ENCODE measurements at regions not wholly inside any gene's neighbourhood (a gene's known extent, or its start where the extent isn't known, plus 50 kb on each side); places are given as distances from the start of the nearest gene placed in this dataset.

DNA sequence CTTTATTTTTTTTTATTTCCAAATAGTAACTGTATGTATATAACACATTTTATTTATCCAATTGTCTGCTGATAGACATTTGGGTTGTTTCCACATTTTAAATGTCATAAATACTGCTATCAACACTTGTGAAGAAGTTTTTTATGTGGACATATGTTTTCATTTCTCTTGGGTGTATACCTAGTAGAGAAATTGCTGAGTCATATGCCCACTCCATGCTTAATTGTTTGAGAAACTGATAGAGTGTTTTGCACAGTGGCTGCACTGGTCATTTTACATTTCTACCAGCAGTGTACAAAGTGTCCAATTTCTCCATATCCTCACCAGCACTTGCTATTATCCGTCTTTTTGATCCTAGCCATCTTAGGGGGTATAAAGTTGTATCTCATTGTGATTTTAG, 567.8 kb downstream of the GBA3 start:
- H3K9me3 ChIP-seq = no peaks in the 10 kb centered on the region
- no peaks in the 10 kb centered on the region for H3K4me1 ChIP-seq
- ATAC-seq = no peak
- intact Hi-C loops (cut with DNase I) = no loop called here
- no peak for DNase-seq
- no peak overlapping the region for H3K4me3 ChIP-seq
- no peaks in the 10 kb centered on the region for H3K27me3 ChIP-seq
- H3K36me3 ChIP-seq = no peaks in the 10 kb centered on the region
- TF ChIP-seq, protein P1, sequence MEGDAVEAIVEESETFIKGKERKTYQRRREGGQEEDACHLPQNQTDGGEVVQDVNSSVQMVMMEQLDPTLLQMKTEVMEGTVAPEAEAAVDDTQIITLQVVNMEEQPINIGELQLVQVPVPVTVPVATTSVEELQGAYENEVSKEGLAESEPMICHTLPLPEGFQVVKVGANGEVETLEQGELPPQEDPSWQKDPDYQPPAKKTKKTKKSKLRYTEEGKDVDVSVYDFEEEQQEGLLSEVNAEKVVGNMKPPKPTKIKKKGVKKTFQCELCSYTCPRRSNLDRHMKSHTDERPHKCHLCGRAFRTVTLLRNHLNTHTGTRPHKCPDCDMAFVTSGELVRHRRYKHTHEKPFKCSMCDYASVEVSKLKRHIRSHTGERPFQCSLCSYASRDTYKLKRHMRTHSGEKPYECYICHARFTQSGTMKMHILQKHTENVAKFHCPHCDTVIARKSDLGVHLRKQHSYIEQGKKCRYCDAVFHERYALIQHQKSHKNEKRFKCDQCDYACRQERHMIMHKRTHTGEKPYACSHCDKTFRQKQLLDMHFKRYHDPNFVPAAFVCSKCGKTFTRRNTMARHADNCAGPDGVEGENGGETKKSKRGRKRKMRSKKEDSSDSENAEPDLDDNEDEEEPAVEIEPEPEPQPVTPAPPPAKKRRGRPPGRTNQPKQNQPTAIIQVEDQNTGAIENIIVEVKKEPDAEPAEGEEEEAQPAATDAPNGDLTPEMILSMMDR (IDR thresholded peaks at IDR 0.05) = no peak
- no peak overlapping the region for H3K27ac ChIP-seq

GRCh38 chr4:23245203-23245832, 552.6 kb downstream of the GBA3 start:
- Histone ChIP-seq H3K4me1 (no peaks in the 10 kb centered on the region), H3K4me3 (no peak overlapping the region), H3K27ac (no peak overlapping the region), H3K9me3 (no peaks in the 10 kb centered on the region), H3K36me3 (no peaks in the 10 kb centered on the region), H3K27me3 (no peaks in the 10 kb centered on the region)
- intact Hi-C loops (cut with DNase I) = no loop called here
- DNase-seq (no peak), ATAC-seq (no peak)
- TF ChIP-seq, protein P1 (IDR thresholded peaks at IDR 0.05) = no peak

DNA sequence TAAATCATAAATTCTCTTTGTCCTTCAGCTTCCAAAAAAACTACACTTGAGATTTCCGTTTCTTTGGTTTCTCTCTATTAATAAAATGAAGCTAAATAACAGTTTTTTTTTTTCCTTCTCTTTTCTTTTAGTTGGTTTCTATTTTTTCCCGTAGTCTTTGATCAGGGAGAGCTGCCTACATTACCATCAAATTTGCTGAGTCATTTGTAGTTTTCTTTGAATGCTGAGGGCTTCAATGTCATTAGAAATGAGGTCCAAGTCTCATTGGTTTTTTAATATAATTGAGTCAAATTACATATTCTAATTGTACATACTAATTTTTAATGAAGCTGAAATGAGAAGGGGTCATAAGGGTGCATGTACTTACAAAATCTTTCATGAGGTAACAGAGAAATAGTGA, 550.2 kb downstream of the GBA3 start:
- ATAC-seq (no peak), DNase-seq (no peak)
- intact Hi-C loops (cut with DNase I) = no loop called here
- Histone ChIP-seq H3K36me3 (no peaks in the 10 kb centered on the region), H3K27me3 (no peaks in the 10 kb centered on the region), H3K4me1 (no peaks in the 10 kb centered on the region), H3K4me3 (no peak overlapping the region), H3K27ac (no peak overlapping the region), H3K9me3 (no peaks in the 10 kb centered on the region)
- TF ChIP-seq, protein P1 (IDR thresholded peaks at IDR 0.05) = no peak

DNA sequence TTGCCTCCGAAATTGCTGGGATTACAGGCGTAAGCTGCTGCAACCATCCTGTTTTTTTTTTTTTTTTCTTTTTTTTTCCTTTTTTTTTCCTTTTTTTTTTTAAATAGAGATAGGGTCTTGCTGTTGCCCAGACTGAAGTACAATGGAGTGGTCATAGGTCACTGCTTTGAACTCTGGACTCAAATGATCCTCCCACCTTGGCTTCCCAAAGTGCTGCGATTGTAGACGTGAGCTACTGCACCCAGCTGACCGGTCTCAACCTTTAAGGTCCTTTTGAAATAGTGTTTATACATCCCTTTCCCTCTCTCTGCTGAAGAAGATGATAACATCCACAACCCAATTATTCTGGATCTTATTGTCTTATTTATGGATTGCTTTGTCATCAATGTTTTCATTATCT, 548.7 kb downstream of the GBA3 start:
- H3K36me3 ChIP-seq = no peaks in the 10 kb centered on the region
- no peak overlapping the region for H3K4me3 ChIP-seq
- H3K27me3 ChIP-seq = no peaks in the 10 kb centered on the region
- no peak for ATAC-seq
- H3K9me3 ChIP-seq = no peaks in the 10 kb centered on the region
- TF ChIP-seq, protein P1 (IDR thresholded peaks at IDR 0.05) = no peak
- H3K4me1 ChIP-seq = no peaks in the 10 kb centered on the region
- intact Hi-C loops (cut with DNase I) = no loop called here
- DNase-seq = no peak
- H3K27ac ChIP-seq = no peak overlapping the region

DNA sequence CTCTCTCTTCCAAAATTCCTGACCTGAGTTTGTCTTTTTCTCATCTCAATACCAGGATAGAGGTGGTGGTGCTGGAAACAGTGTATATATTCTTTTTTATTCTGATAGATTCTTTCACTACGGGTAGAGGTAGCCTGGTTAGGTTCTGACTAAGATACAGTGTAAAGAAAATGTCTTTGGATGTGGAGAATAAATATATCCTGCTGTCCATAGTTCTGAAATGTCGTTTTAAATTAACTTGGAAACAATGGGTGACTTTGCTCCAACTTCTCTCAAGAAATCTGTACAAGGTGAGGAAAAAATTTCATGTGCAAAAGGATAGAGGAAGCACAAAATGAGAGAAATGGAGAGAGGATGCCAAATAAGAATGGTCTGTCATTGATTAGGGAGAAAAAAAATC, 546.1 kb downstream of the GBA3 start:
- TF ChIP-seq, protein P1 (IDR thresholded peaks at IDR 0.05) = no peak
- no peaks in the 10 kb centered on the region for H3K36me3 ChIP-seq
- H3K9me3 ChIP-seq = no peaks in the 10 kb centered on the region
- ATAC-seq = no peak
- no peak overlapping the region for H3K27ac ChIP-seq
- H3K4me1 ChIP-seq = no peaks in the 10 kb centered on the region
- H3K27me3 ChIP-seq = no peaks in the 10 kb centered on the region
- no peak overlapping the region for H3K4me3 ChIP-seq
- no peak for DNase-seq
- intact Hi-C loops (cut with DNase I) = no loop called here
